ENCODE measurements at regions not wholly inside any gene's neighbourhood (a gene's known extent, or its start where the extent isn't known, plus 50 kb on each side); places are given as distances from the start of the nearest gene placed in this dataset.

- DNase-seq (ENCODE audit: low read depth): no peak
These were observed 152.9 kb downstream of the RPS24 start for GRCh38 chr10:78186572-78186971.

- DNase-seq (ENCODE audit: low read depth): no peak
These were observed 153.7 kb downstream of the RPS24 start for GRCh38 chr10:78187371-78187770.

- no peak for DNase-seq (ENCODE audit: low read depth)
These were observed 154.8 kb downstream of the RPS24 start for GRCh38 chr10:78188446-78188845.

GRCh38 chr10:78190051-78190825, 156.6 kb downstream of the RPS24 start:
- no peak for DNase-seq (ENCODE audit: low read depth)

- no peak for DNase-seq (ENCODE audit: low read depth)
These were observed 157.6 kb downstream of the RPS24 start for GRCh38 chr10:78191301-78191700.

GRCh38 chr10:78193189-78193588, 159.5 kb downstream of the RPS24 start:
- DNase-seq (ENCODE audit: low read depth): no peak

GRCh38 chr10:78194050-78194449, 160.4 kb downstream of the RPS24 start:
- DNase-seq (ENCODE audit: low read depth): peak; percentile 19

- DNase-seq (ENCODE audit: low read depth): peak; percentile 87
These were observed 161.1 kb downstream of the RPS24 start for GRCh38 chr10:78194539-78195402.

- DNase-seq (ENCODE audit: low read depth): no peak
These were observed 162.7 kb downstream of the RPS24 start for GRCh38 chr10:78196396-78196795.

- DNase-seq (ENCODE audit: low read depth): peak; percentile 68
These were observed 163.3 kb downstream of the RPS24 start for GRCh38 chr10:78196964-78197363.

- no peak for DNase-seq (ENCODE audit: low read depth)
These were observed 164.1 kb downstream of the RPS24 start for GRCh38 chr10:78197628-78198272.

GRCh38 chr10:78199005-78199725, 165.5 kb downstream of the RPS24 start:
- no peak for DNase-seq (ENCODE audit: low read depth)

- no peak for DNase-seq (ENCODE audit: low read depth)
These were observed 166.1 kb downstream of the RPS24 start for GRCh38 chr10:78199759-78200158.

GRCh38 chr10:78200686-78201085, 167.0 kb downstream of the RPS24 start:
- no peak for DNase-seq (ENCODE audit: low read depth)

GRCh38 chr10:78202386-78202785, 168.7 kb downstream of the RPS24 start:
- peak; percentile 75 for DNase-seq (ENCODE audit: low read depth)

- peak; percentile 78 for DNase-seq (ENCODE audit: low read depth)
These were observed 170.5 kb downstream of the RPS24 start for GRCh38 chr10:78203915-78204818.

- no peak for DNase-seq (ENCODE audit: low read depth)
These were observed 171.9 kb downstream of the RPS24 start for GRCh38 chr10:78205457-78206016.

GRCh38 chr10:78207216-78207615, 173.6 kb downstream of the RPS24 start:
- no peak for DNase-seq (ENCODE audit: low read depth)

- DNase-seq (ENCODE audit: low read depth): no peak
These were observed 174.1 kb downstream of the RPS24 start for GRCh38 chr10:78207776-78208175.

GRCh38 chr10:78209970-78210369, 176.3 kb downstream of the RPS24 start:
- no peak for DNase-seq (ENCODE audit: low read depth)
